HG03342 (cell line): ENCODE measurements at regions not wholly inside any gene's neighbourhood (a gene's known extent, or its start where the extent isn't known, plus 50 kb on each side); places are given as distances from the start of the nearest gene placed in this dataset.

Experiments
- ATAC-seq: cut with Tn5 transposase; IDR thresholded peaks from one replicate; pipeline ENCODE4 v1.9.1; 2021; ENCODE audit warnings: mild to moderate bottlenecking, moderate library complexity; ENCODE audit not compliant: unreplicated experiment

GRCh38 chr4:85250852-85251251, 224.1 kb upstream of the ARHGAP24 start:
- no peak for ATAC-seq

- no peak for ATAC-seq
Observed at GRCh38 chr4:85257817-85258370, 217.1 kb upstream of the ARHGAP24 start.

- ATAC-seq: no peak
Observed at GRCh38 chr4:85260064-85260463, 214.9 kb upstream of the ARHGAP24 start.

- no peak for ATAC-seq
Observed at GRCh38 chr4:85265234-85265633, 209.7 kb upstream of the ARHGAP24 start.

GRCh38 chr4:85268188-85268587, 206.8 kb upstream of the ARHGAP24 start:
- ATAC-seq: no peak

- ATAC-seq: no peak
Observed at GRCh38 chr4:85268961-85269360, 206.0 kb upstream of the ARHGAP24 start.

- ATAC-seq: no peak
Observed at GRCh38 chr4:85274955-85275354, 200.0 kb upstream of the ARHGAP24 start.

GRCh38 chr4:85280963-85281362, 194.0 kb upstream of the ARHGAP24 start:
- no peak for ATAC-seq

- ATAC-seq: no peak
Observed at GRCh38 chr4:85291226-85291625, 183.7 kb upstream of the ARHGAP24 start.

- no peak for ATAC-seq
Observed at GRCh38 chr4:85298037-85298436, 176.9 kb upstream of the ARHGAP24 start.

- no peak for ATAC-seq
Observed at GRCh38 chr4:85302193-85302736, 172.7 kb upstream of the ARHGAP24 start.

GRCh38 chr4:85302756-85303155, 172.2 kb upstream of the ARHGAP24 start:
- ATAC-seq: no peak

- ATAC-seq: no peak
Observed at GRCh38 chr4:85318415-85318814, 156.5 kb upstream of the ARHGAP24 start.

GRCh38 chr4:85358831-85359230, 116.1 kb upstream of the ARHGAP24 start:
- ATAC-seq: no peak

GRCh38 chr4:85362550-85362949, 112.4 kb upstream of the ARHGAP24 start:
- ATAC-seq: no peak

GRCh38 chr4:85367815-85368214, 107.1 kb upstream of the ARHGAP24 start:
- no peak for ATAC-seq

- ATAC-seq: no peak
Observed at GRCh38 chr4:85368240-85368639, 106.7 kb upstream of the ARHGAP24 start.

- ATAC-seq: no peak
Observed at GRCh38 chr4:85368932-85369331, 106.0 kb upstream of the ARHGAP24 start.

GRCh38 chr4:85369703-85370380, 105.1 kb upstream of the ARHGAP24 start:
- no peak for ATAC-seq

- ATAC-seq: peak; percentile 91
Observed at GRCh38 chr4:85370400-85371032, 104.4 kb upstream of the ARHGAP24 start.

- no peak for ATAC-seq
Observed at GRCh38 chr4:85372966-85373365, 102.0 kb upstream of the ARHGAP24 start.

GRCh38 chr4:85376285-85376684, 98.7 kb upstream of the ARHGAP24 start:
- ATAC-seq: no peak
